ENCODE measurements at regions not wholly inside any gene's neighbourhood (a gene's known extent, or its start where the extent isn't known, plus 50 kb on each side); places are given as distances from the start of the nearest gene placed in this dataset.

GRCh38 chr6:149153693-149154092 lies 163.8 kb upstream of the TAB2 start:
- H3K27me3 ChIP-seq: no peaks in the 10 kb centered on the region
- H3K9me3 ChIP-seq (ENCODE audit: low read depth): no peaks in the 10 kb centered on the region
- TF ChIP-seq CTCF (IDR thresholded peaks at IDR 0.05; ENCODE audit: low read depth, low read length): no peak
- H3K4me3 ChIP-seq: no peak overlapping the region
- no peaks in the 10 kb centered on the region for H3K36me3 ChIP-seq
- no peak overlapping the region for H3K27ac ChIP-seq
- DNase-seq (ENCODE audit: low read depth in 1 of 2, low spot score in 1 of 2): no peak
- H3K4me1 ChIP-seq (ENCODE audit: low read depth): peaks cover 10% of the 10 kb centered on the region

- Histone ChIP-seq H3K9me3 (ENCODE audit: low read depth) (no peaks in the 10 kb centered on the region), H3K36me3 (no peaks in the 10 kb centered on the region), H3K4me1 (ENCODE audit: low read depth) (peaks cover 10% of the 10 kb centered on the region), H3K27ac (no peak overlapping the region), H3K27me3 (no peaks in the 10 kb centered on the region), H3K4me3 (no peak overlapping the region)
- no peak for TF ChIP-seq CTCF (IDR thresholded peaks at IDR 0.05; ENCODE audit: low read depth, low read length)
- DNase-seq (ENCODE audit: low read depth in 1 of 2, low spot score in 1 of 2): no peak
These were observed 163.2 kb upstream of the TAB2 start for GRCh38 chr6:149154261-149154821.

GRCh38 chr6:149157126-149157525 lies 160.4 kb upstream of the TAB2 start:
- no peak for TF ChIP-seq CTCF (IDR thresholded peaks at IDR 0.05; ENCODE audit: low read depth, low read length)
- Histone ChIP-seq H3K4me1 (ENCODE audit: low read depth) (peaks cover 10% of the 10 kb centered on the region), H3K4me3 (no peak overlapping the region), H3K27me3 (no peaks in the 10 kb centered on the region), H3K36me3 (no peaks in the 10 kb centered on the region), H3K9me3 (ENCODE audit: low read depth) (no peaks in the 10 kb centered on the region), H3K27ac (peak overlapping the region; percentile 60)
- DNase-seq (ENCODE audit: low read depth in 1 of 2, low spot score in 1 of 2): no peak

GRCh38 chr6:149158076-149158475 lies 159.4 kb upstream of the TAB2 start:
- Histone ChIP-seq H3K36me3 (no peaks in the 10 kb centered on the region), H3K4me3 (no peak overlapping the region), H3K9me3 (ENCODE audit: low read depth) (no peaks in the 10 kb centered on the region), H3K27ac (no peak overlapping the region), H3K27me3 (no peaks in the 10 kb centered on the region), H3K4me1 (ENCODE audit: low read depth) (peaks cover 10% of the 10 kb centered on the region)
- no peak for TF ChIP-seq CTCF (IDR thresholded peaks at IDR 0.05; ENCODE audit: low read depth, low read length)
- DNase-seq (ENCODE audit: low read depth in 1 of 2, low spot score in 1 of 2): no peak

GRCh38 chr6:149160943-149161342 lies 156.6 kb upstream of the TAB2 start:
- Histone ChIP-seq H3K9me3 (ENCODE audit: low read depth) (no peaks in the 10 kb centered on the region), H3K27ac (no peak overlapping the region), H3K27me3 (no peaks in the 10 kb centered on the region), H3K4me1 (ENCODE audit: low read depth) (peaks cover 10% of the 10 kb centered on the region), H3K4me3 (no peak overlapping the region), H3K36me3 (no peaks in the 10 kb centered on the region)
- TF ChIP-seq CTCF (IDR thresholded peaks at IDR 0.05; ENCODE audit: low read depth, low read length): no peak
- DNase-seq (ENCODE audit: low read depth in 1 of 2, low spot score in 1 of 2): no peak

- H3K4me1 ChIP-seq (ENCODE audit: low read depth): peaks cover under 1% of the 10 kb centered on the region
- no peaks in the 10 kb centered on the region for H3K27me3 ChIP-seq
- H3K27ac ChIP-seq: no peak overlapping the region
- DNase-seq (ENCODE audit: low read depth in 1 of 2, low spot score in 1 of 2): no peak
- no peaks in the 10 kb centered on the region for H3K36me3 ChIP-seq
- H3K4me3 ChIP-seq: no peak overlapping the region
- TF ChIP-seq CTCF (IDR thresholded peaks at IDR 0.05; ENCODE audit: low read depth, low read length): no peak
- H3K9me3 ChIP-seq (ENCODE audit: low read depth): no peaks in the 10 kb centered on the region
These were observed 154.6 kb upstream of the TAB2 start for GRCh38 chr6:149162924-149163323.

Measured in cardiac muscle cell (in vitro differentiated cells and primary cell).